Stomach (tissue), 8 donors: ENCODE measurements at regions not wholly inside any gene's neighbourhood (a gene's known extent, or its start where the extent isn't known, plus 50 kb on each side); places are given as distances from the start of the nearest gene placed in this dataset.

ENCODE experiments used
- DNase-seq, 2 donors: peaks; one replicate each; pipeline versions ENCODE4 v3.0.0 to v3.0.0-alpha.2; 2013 to 2019
- H3K27ac ChIP-seq, 5 donors: fragments of 200-600 bp in 4 of 5; sonication (generic) in 4 of 5; one replicate each; pipeline ENCODE4 v1.5.1; 2013 to 2019; ENCODE audit warnings: mild to moderate bottlenecking in 1 of 5, moderate library complexity in 1 of 5
- H3K27me3 ChIP-seq, 3 donors: fragments of 200-600 bp; sonication (generic); one replicate each; pipeline ENCODE4 v1.5.1; 2017 to 2019; ENCODE audit warnings: mixed run types in 1 of 3
- H3K36me3 ChIP-seq, 4 donors: fragments of 200-600 bp; sonication (generic); 1 replicate in 3 of 4; 2 replicates in 1 of 4; pipeline ENCODE4 v1.5.1; 2016 to 2019
- H3K4me1 ChIP-seq, 4 donors: fragments of 200-600 bp; sonication (generic); one replicate each; pipeline ENCODE4 v1.5.1; 2016 to 2019
- H3K4me3 ChIP-seq, 4 donors: fragments of 200-600 bp; sonication (generic) in 3 of 4; one replicate each; pipeline ENCODE4 v1.5.1; 2016 to 2019; ENCODE audit warnings: mild to moderate bottlenecking in 1 of 4
- H3K9me3 ChIP-seq, 4 donors: fragments of 200-600 bp; sonication (generic); one replicate each; pipeline ENCODE4 v1.5.1; 2016 to 2019
- CTCF ChIP-seq, 7 experiments: fragments of 450-650 bp in 4 of 7; fragments of 200-600 bp in 3 of 7; sonication (generic) in 3 of 7; IDR thresholded peaks; one replicate each; pipeline ENCODE4 v1.5.1; 2016 to 2019; ENCODE audit warnings: antibody characterized with exemption in 7 of 7, control low read depth in 2 of 7, mild to moderate bottlenecking in 1 of 7
- EP300 ChIP-seq: sonication (generic); formaldehyde crosslinking; IDR thresholded peaks from one replicate; pipeline ENCODE4 v1.6.1; 2017; ENCODE audit warnings: antibody characterized with exemption
- POLR2A ChIP-seq, 4 donors: fragments of 450-650 bp; IDR thresholded peaks; one replicate each; pipeline ENCODE4 v1.6.1; 2016; ENCODE audit warnings: antibody characterized with exemption in 4 of 4, control low read depth in 2 of 4, mild to moderate bottlenecking in 1 of 4, moderate library complexity in 1 of 4
- POLR2AphosphoS5 ChIP-seq, 3 donors: sonication (generic); formaldehyde crosslinking; IDR thresholded peaks; one replicate each; pipeline ENCODE4 v1.6.1; 2016; ENCODE audit warnings: antibody characterized with exemption in 3 of 3
- WGBS, 5 donors: extraction: QIAGEN DNeasy Blood & Tissue Kit in 3 of 5; methylation state at CpG; one replicate each; pipeline versions ENCODE4 v1.1.5 to v1.1.7; 2013 to 2018; 5-methylcytosine and 5-hydroxymethylcytosine counted together
- intact Hi-C: fragments of 100-400 bp; cut with DNase I; formaldehyde crosslinking; loops from one replicate; pipeline ENCODE4 v1.15.1; 2023; ENCODE audit warnings: low total_unique reads
- donor health status: healthy with polysubstance abuse.
- donor health status: Bipolar disorder and iron deficiency.
- donor health status: healthy.

GRCh38 chr20:18904624-18905023, 91.0 kb downstream of the SCP2D1 start:
- peak in 1 of 2 donors; percentile 40 for DNase-seq
- Histone ChIP-seq H3K27ac (no peak overlapping the region), H3K9me3 (no peaks in the 10 kb centered on the region), H3K27me3 (no peaks in the 10 kb centered on the region), H3K4me3 (no peak overlapping the region), H3K4me1 (no peaks in the 10 kb centered on the region), H3K36me3 (no peaks in the 10 kb centered on the region)
- intact Hi-C loops: no loop called here
- TF ChIP-seq CTCF (IDR thresholded peaks at IDR 0.05) (peak in 3 of 7 experiments; percentile 7 to 18 (median 16)), POLR2A (IDR thresholded peaks at IDR 0.05) (no peak)
- 66 to 71% (median 66%) methylated on average over 5 of the region's 5 CpGs for WGBS, 5 donors

GRCh38 chr20:18906046-18906445, 92.5 kb downstream of the SCP2D1 start:
- TF ChIP-seq POLR2AphosphoS5 (IDR thresholded peaks at IDR 0.05) (no peak), CTCF (IDR thresholded peaks at IDR 0.05) (no peak), POLR2A (IDR thresholded peaks at IDR 0.05) (no peak), EP300 (no peak)
- Histone ChIP-seq H3K27ac (no peak overlapping the region), H3K36me3 (no peaks in the 10 kb centered on the region), H3K4me1 (no peaks in the 10 kb centered on the region), H3K9me3 (no peaks in the 10 kb centered on the region), H3K27me3 (no peaks in the 10 kb centered on the region), H3K4me3 (no peak overlapping the region)
- 30 to 69% (median 39%) methylated on average over 2 of the region's 2 CpGs for WGBS, 5 donors
- intact Hi-C loops: no loop called here
- DNase-seq: no peak

GRCh38 chr20:18907353-18907752, 93.8 kb downstream of the SCP2D1 start:
- Histone ChIP-seq H3K36me3 (no peaks in the 10 kb centered on the region), H3K9me3 (no peaks in the 10 kb centered on the region), H3K27ac (no peak overlapping the region), H3K4me1 (peaks cover 0 to 7% (median 3%) of the 10 kb centered on the region in 4 donors), H3K4me3 (no peak overlapping the region), H3K27me3 (no peaks in the 10 kb centered on the region)
- DNase-seq: no peak
- TF ChIP-seq POLR2AphosphoS5 (IDR thresholded peaks at IDR 0.05): no peak
- TF ChIP-seq POLR2A (IDR thresholded peaks at IDR 0.05): no peak
- no peak for TF ChIP-seq EP300
- TF ChIP-seq CTCF (IDR thresholded peaks at IDR 0.05): no peak
- intact Hi-C loops: no loop called here
- WGBS, 5 donors: 71 to 84% (median 82%) methylated on average over 6 of the region's 6 CpGs

GRCh38 chr20:18908109-18908508, 94.5 kb downstream of the SCP2D1 start:
- no peak for TF ChIP-seq POLR2AphosphoS5 (IDR thresholded peaks at IDR 0.05)
- Histone ChIP-seq H3K4me3 (no peak overlapping the region), H3K9me3 (no peaks in the 10 kb centered on the region), H3K36me3 (no peaks in the 10 kb centered on the region), H3K27ac (no peak overlapping the region), H3K27me3 (no peaks in the 10 kb centered on the region), H3K4me1 (peaks cover 0 to 7% (median 3%) of the 10 kb centered on the region in 4 donors)
- intact Hi-C loops: no loop called here
- DNase-seq: no peak
- WGBS, 5 donors: 39 to 71% (median 62%) methylated on average over 3 of the region's 3 CpGs

GRCh38 chr20:18909254-18909653, 95.7 kb downstream of the SCP2D1 start:
- TF ChIP-seq POLR2AphosphoS5 (IDR thresholded peaks at IDR 0.05) (no peak), EP300 (no peak), CTCF (IDR thresholded peaks at IDR 0.05) (no peak), POLR2A (IDR thresholded peaks at IDR 0.05) (no peak)
- intact Hi-C loops: no loop called here
- Histone ChIP-seq H3K4me3 (no peak overlapping the region), H3K36me3 (no peaks in the 10 kb centered on the region), H3K9me3 (no peaks in the 10 kb centered on the region), H3K27ac (no peak overlapping the region), H3K4me1 (peaks cover 0 to 7% (median 3%) of the 10 kb centered on the region in 4 donors), H3K27me3 (no peaks in the 10 kb centered on the region)
- DNase-seq: no peak
